GM18867 (cell line): ENCODE measurements at regions not wholly inside any gene's neighbourhood (a gene's known extent, or its start where the extent isn't known, plus 50 kb on each side); places are given as distances from the start of the nearest gene placed in this dataset.
A peak's percentile ranks its signal among the peaks of the same experiment; 100 is the strongest.
"Not testable (repeated sequence)": the region's sequence is repeated elsewhere in the genome, so short reads cannot be mapped to it uniquely, and the experiment has no call there.

Source experiments
- ATAC-seq: cut with Tn5 transposase; IDR thresholded peaks from one replicate; pipeline ENCODE4 v1.9.1; 2021; ENCODE audit warnings: mild to moderate bottlenecking, moderate library complexity; ENCODE audit not compliant: unreplicated experiment

GRCh38 chr3:88775026-88775690, 332.3 kb upstream of the EPHA3 start:
- ATAC-seq: no peak

DNA sequence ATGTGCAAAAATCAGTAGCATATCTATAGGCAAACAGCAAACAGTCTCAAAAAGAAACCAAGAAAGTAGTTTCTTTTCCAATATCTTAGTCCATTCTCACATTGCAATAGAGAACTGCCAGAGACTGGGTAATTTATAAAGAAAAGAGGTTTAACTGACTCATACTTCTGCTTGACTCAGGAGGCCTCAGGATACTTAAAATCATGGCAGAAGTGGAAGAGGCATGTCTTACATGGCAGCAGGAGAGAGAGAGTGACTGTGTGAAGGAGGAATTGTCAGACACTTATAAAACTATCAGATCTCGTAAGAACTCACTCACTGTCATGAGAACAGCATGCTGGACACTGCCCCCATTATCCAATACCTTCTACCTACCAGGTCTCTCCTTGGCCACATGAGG, 327.9 kb upstream of the EPHA3 start:
- no peak for ATAC-seq

DNA sequence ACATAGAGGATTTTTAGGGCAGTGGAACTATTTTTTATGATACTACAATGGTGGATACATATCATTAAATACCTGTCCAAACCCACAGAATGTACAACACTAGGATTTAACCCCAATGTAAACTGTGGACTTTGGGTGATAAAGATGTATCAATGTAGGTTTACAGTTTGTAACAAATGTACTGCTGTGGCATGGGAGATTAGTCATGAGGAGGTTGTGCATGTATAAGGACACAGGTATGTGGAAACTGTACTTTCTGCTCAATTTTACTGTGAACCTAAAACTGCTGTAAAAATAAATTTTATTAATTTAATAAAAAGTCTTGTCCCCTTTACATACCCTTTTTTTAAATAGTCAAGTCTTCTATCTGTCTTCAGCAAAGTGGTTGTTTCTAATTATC, 322.5 kb upstream of the EPHA3 start:
- no peak for ATAC-seq

DNA sequence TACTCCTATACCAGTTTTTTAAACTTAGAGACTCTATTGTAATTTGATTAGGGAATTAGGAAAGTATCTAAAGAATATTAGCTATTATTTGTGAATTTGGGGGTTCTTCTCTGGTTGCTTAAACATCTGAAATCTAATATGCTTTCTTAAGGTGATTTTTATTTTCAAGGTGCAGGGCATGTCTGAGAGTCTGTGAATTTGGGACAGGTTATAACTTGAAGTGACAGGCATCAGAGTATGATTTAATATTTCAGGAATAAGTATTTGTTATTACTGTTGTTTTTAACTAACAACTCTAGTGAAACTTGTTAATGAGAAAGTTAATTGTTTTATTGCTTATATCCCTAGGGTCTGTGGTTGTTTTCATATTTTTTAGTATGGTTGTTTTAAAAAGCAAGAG, 321.6 kb upstream of the EPHA3 start:
- no peak for ATAC-seq

DNA sequence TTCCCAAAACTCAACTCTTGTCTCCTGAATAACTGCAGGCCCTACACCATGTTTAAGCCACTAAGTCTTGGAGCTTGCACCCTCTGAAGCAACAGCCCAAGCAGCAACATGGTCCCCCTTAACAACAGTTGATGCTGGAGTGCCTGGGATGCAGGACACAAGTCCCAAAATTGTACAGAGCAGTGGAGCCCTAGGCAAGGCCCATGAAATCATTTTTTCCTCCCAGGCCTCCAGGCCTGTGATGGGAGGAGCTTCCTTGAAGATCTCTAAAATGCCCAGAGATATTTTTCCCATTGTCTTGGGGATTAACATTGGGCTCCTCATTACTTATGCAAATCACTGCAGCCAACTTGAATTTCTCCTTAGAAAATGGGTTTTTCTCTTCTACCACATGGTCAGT, 311.9 kb upstream of the EPHA3 start:
- ATAC-seq: no peak

DNA sequence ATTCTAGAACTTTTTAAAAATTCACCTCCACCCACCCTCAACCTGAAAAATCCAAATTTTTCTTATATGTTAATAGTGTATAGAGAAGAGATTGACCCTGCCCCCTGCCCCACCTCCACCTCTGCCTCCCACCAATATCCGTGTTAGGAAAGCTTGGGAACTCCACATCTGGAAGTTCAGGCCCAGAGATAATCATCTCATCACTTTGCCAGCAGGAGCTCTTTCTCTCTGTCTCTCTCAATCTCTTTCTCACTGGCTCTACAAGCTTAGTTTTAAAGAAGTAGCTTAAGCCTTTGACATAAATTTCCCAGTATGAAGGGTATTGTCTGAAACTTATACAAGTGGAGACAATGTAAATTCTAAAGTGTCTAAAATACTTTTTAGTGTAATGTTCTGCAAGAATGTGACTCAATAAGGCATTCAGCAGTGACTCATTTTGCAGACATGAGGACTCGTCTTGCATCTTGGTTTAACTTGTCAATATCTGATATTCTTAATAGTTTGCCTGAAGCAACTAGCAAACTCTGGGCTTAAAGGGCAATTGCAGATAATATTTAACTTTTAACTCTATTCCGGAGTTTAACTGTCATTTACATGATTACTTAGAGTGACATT, 299.8 kb upstream of the EPHA3 start:
- no peak for ATAC-seq

DNA sequence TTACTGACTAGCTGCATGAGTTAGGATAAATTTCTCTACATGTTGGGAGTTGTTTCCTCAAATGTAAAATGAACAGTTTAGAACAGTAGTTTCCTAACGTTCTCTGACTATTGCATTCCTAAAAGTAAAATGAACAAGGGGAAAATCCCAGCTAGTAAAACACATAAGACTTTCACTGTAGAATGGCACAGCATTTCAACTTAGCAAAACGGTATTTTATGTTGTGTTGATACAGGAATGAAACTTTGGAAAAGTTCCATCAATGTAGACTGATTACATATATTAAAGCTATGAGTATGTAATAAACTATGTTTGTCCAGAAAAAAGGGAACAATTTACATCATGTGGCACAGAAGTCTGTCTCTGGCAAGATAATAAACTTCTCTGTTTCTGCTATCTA, 297.4 kb upstream of the EPHA3 start:
- no peak for ATAC-seq

- ATAC-seq: no peak
Observed at GRCh38 chr3:88810455-88810854, 297.0 kb upstream of the EPHA3 start.

GRCh38 chr3:88811096-88811495, 296.3 kb upstream of the EPHA3 start:
- ATAC-seq: no peak

- ATAC-seq: no peak
Observed at GRCh38 chr3:88812576-88812975, 294.8 kb upstream of the EPHA3 start.

DNA sequence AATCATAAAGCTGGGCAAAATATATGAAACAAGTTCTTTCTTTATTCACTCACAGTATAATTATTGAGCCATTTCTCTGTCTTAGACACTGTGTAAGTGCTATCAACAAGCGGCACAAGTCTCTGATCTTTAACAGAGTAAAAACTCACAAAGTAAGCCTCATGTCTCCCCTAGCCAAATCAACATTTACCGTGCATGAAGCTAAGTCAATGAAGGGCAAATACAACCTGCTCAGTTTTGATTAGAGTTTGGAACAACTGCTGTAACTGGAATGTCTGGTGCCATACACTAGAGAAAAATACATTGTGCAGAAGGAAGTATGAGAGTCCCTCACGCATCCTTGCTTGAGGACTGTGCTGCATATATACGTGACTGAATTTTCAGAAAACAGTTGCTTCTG, 291.0 kb upstream of the EPHA3 start:
- ATAC-seq: no peak

DNA sequence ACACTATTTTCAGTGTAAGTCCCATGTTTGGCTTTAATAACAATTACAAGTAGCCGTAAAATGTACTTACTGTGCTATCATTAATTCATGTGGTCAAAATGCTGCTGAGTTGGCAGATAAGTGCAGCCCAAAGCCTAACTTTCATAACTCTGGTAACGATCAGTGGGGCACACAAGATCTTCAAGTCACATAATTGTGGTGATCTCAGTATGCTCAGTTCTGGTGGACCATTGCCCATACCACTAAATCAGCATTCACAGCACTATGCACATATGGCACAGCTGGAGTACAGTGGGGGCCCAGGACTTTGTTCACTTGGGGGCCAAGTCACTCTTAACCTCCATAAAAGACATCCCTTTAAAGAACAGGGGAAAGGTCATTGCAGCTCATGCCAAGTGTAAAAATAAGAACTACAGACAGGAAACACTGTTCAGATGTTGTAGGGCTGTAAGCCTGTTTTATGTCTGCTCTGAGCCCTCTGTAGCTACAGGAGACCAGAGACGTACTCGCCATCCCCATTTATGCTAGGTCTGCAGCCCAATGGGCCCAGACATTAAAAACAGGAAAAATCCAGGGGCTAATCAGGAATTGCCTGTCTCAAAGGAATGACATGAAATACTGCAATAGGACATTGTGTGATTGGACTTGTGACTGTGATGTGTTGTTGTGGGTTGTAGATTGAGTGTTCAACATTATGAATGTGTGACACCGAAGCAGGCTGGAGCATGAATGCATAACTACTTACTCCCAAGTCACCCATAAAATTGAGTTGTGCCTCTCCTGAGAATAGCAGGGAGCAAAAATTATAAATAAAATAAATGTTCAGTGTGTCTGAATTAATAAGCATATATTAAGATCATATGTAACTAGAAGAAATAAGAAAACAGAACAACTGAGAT, 282.5 kb upstream of the EPHA3 start:
- no peak for ATAC-seq

GRCh38 chr3:88828466-88828865, 279.0 kb upstream of the EPHA3 start:
- ATAC-seq: no peak

- no peak for ATAC-seq
Observed at GRCh38 chr3:88852606-88853005, 254.8 kb upstream of the EPHA3 start.

DNA sequence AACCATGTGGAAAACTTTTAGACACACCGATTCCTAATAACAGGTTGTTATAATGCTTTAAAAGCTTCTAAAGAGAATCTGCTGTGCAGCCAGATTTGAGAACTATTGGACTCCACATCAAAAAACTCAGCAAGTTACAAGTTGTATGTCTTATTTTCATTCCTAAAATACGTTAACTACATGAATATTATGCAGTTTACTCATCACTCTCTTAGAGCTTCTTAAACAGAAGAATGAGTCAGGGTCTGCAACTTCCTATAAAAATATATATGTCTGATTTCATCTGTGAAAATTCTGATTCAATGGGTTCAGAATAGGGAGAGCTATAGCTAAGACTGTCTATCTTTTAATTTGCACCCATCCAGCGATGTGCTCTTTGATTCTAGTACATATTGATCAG, 244.2 kb upstream of the EPHA3 start:
- ATAC-seq: no peak

GRCh38 chr3:88876724-88877123, 230.7 kb upstream of the EPHA3 start:
- no peak for ATAC-seq

GRCh38 chr3:88879905-88880304, 227.5 kb upstream of the EPHA3 start:
- no peak for ATAC-seq

- ATAC-seq: peak; percentile 90
Observed at GRCh38 chr3:88882121-88882520, 225.3 kb upstream of the EPHA3 start.

- not testable (repeated sequence) for ATAC-seq
Observed at GRCh38 chr3:88886624-88887023, 220.8 kb upstream of the EPHA3 start.

DNA sequence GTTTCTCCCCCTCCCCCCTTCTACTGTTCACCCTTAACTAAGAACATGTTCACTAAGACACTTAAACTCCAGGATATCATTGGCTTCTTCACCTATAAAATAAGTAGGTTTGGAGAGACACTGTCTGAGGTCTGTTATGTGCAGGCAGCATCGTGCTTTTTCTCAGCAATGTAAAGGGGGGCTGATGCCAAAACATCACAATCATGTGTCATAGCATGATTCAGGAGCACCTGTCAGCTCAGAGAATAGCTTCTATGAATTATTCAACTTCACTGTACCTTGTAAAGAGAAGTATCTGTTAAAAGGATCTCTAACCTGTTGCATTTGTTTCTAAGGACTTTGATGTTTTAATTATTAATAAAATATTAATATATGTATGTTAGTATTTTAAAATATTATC, 211.4 kb upstream of the EPHA3 start:
- no peak for ATAC-seq

- ATAC-seq: no peak
Observed at GRCh38 chr3:88912294-88912877, 195.0 kb upstream of the EPHA3 start.

GRCh38 chr3:88918841-88919240, 188.6 kb upstream of the EPHA3 start:
- no peak for ATAC-seq
